ENCODE measurements at regions not wholly inside any gene's neighbourhood (a gene's known extent, or its start where the extent isn't known, plus 50 kb on each side); places are given as distances from the start of the nearest gene placed in this dataset.
"Not testable (repeated sequence)": the region's sequence is repeated elsewhere in the genome, so short reads cannot be mapped to it uniquely, and the experiment has no call there.

DNA sequence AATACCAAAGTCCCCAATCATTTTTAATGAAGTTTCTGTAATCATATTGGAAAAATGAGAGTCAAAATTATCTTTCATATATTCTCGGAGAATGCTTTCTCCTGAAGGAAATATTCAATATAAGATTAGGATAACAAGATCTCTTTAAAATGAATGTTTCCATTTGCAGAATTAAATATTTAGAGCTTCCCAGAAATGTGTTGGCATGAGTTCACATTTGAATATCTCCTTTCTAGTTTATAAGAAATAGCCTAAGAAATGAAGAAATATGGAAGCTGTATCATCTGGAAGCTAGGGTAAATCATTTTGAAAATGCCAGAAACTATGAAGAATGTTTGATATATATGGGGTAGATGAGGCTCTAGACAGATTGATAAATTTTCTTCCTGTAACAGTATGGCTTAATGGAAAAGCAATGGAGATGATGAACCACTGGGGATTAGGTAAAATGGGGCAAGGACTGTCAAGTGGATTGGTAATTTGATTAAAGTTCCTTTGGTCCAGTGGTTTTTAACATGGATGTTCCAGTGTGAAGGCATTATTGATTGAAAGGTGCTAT, 184.6 kb upstream of the ZNF804A start:
- H3K27ac Mint-ChIP-seq = no peak overlapping the region
- H3K4me3 ChIP-seq (ENCODE audit: low read length) = no peak overlapping the region
- ChIA-PET CTCF (no interaction called here), POLR2A (no interaction called here)
- no peak overlapping the region for H3K27ac ChIP-seq (ENCODE audit: low read depth, low read length)
- H3K36me3 Mint-ChIP-seq = no peaks in the 10 kb centered on the region
- intact Hi-C loops (cut with micrococcal nuclease) = no loop called here
- no peaks in the 10 kb centered on the region for H3K27me3 ChIP-seq (ENCODE audit: control insufficient read depth in 2 of 2, insufficient read depth in 2 of 2, low read length in 2 of 2)
- no peaks in the 10 kb centered on the region for H3K9me3 ChIP-seq (ENCODE audit: control insufficient read depth in 2 of 3, low read length in 3 of 3)
- no peaks in the 10 kb centered on the region for H3K4me1 Mint-ChIP-seq
- no peak overlapping the region for H3K4me3 Mint-ChIP-seq
- peaks cover 0 to 12% (median 0%) of the 10 kb centered on the region in 11 donors for H3K9me3 Mint-ChIP-seq
- ATAC-seq = no peak
- no peaks in the 10 kb centered on the region for H3K4me1 ChIP-seq (ENCODE audit: control insufficient read depth in 2 of 2, insufficient read depth in 2 of 2, low read length in 2 of 2)
- no peak for DNase-seq
- H3K36me3 ChIP-seq (ENCODE audit: control insufficient read depth in 2 of 3, insufficient read depth in 3 of 3, low read length in 3 of 3) = no peaks in the 10 kb centered on the region
- no peaks in the 10 kb centered on the region for H3K27me3 Mint-ChIP-seq

DNA sequence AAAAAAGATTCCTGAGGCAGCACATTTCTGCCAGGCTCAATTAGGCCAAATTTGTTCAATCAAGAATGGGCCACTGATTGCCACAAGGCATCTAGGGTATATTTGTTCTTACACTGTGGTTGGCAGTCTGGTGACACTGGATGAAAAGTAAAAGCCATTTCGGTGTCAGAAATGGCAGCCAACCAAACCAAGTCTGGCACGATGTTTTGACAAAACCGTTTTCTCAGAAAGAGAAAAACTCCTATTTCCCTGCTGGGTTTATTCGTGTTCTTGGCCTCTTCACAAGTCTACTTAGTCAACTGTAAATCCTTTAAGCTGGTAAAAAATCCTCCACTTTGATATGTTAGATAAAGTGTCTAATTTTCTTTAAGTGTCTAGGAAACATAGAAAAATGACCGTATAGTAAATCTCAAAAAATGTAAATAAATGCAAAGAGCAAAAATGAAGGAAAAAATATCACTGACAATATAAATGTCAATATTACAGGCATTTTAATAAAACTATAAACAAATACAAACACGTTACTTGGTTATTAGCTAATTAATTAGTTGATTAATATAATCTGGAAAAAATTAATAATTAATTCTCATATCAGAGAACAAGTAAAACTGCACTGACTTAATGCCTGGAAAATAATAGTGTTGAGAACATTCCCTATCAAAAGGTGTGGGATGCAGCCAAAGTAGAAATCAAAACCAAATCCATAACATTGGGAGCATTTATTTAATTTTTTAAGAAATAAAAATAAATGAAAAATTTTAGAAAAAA, 182.0 kb upstream of the ZNF804A start:
- peaks cover 0 to 5% (median 0%) of the 10 kb centered on the region in 11 donors for H3K9me3 Mint-ChIP-seq
- no peaks in the 10 kb centered on the region for H3K36me3 Mint-ChIP-seq
- Histone ChIP-seq H3K9me3 (ENCODE audit: control insufficient read depth in 2 of 3, low read length in 3 of 3) (no peaks in the 10 kb centered on the region), H3K27me3 (ENCODE audit: control insufficient read depth in 2 of 2, insufficient read depth in 2 of 2, low read length in 2 of 2) (no peaks in the 10 kb centered on the region), H3K36me3 (ENCODE audit: control insufficient read depth in 2 of 3, insufficient read depth in 3 of 3, low read length in 3 of 3) (no peaks in the 10 kb centered on the region), H3K27ac (ENCODE audit: low read depth, low read length) (no peak overlapping the region), H3K4me3 (ENCODE audit: low read length) (no peak overlapping the region), H3K4me1 (ENCODE audit: control insufficient read depth in 2 of 2, insufficient read depth in 2 of 2, low read length in 2 of 2) (no peaks in the 10 kb centered on the region)
- H3K27me3 Mint-ChIP-seq = no peaks in the 10 kb centered on the region
- ATAC-seq = no peak
- DNase-seq = no peak
- intact Hi-C loops (cut with micrococcal nuclease) = no loop called here
- no peak overlapping the region for H3K27ac Mint-ChIP-seq
- no peaks in the 10 kb centered on the region for H3K4me1 Mint-ChIP-seq
- no peak overlapping the region for H3K4me3 Mint-ChIP-seq
- ChIA-PET CTCF (no interaction called here), POLR2A (no interaction called here)

DNA sequence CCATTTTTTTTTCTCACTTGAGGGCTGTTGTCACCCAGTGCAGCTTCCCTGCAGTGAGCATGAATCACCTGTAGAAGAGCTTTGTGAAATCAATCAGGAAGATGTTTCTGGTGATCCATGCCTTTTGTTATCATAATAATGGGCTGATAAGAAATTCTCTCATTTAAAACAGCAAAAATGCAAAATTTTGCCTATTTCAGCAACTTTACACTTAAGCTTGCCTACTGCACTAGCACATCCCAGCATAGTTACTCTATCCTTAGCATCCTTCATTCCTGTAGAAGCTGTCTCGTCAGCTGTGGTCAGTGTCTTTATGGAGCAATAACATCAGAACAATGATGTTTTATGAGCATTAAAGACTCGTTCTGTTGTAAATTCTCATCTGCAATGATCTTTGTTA, 178.6 kb upstream of the ZNF804A start:
- intact Hi-C loops (cut with micrococcal nuclease) = no loop called here
- no peak overlapping the region for H3K27ac Mint-ChIP-seq

DNA sequence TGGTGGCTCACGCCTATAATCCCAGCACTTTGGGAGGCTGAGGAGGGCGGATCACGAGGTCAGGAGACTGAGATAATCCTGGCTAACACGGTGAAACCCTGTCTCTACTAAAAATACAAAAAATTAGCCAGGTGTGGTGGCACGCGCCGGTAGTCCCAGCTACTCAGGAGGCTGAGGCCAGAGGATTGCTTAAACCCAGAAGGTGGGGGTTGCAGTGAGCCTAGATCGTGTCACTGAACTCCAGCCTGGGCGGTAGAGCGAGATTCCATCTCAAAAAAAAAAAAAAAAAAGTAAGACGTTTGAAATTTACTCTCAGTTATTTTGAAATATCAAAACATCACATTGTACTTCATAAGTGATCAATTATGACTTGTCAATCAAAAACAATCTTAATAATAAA, 176.9 kb upstream of the ZNF804A start:
- H3K9me3 ChIP-seq (ENCODE audit: control insufficient read depth in 2 of 3, low read length in 3 of 3); H3K27me3 Mint-ChIP-seq; H3K4me1 ChIP-seq (ENCODE audit: control insufficient read depth in 2 of 2, insufficient read depth in 2 of 2, low read length in 2 of 2); H3K9me3 Mint-ChIP-seq; H3K4me3 ChIP-seq (ENCODE audit: low read length); ATAC-seq; H3K36me3 Mint-ChIP-seq; DNase-seq; H3K27ac Mint-ChIP-seq; intact Hi-C loops (cut with micrococcal nuclease); H3K4me1 Mint-ChIP-seq; POLR2A ChIA-PET; H3K27me3 ChIP-seq (ENCODE audit: control insufficient read depth in 2 of 2, insufficient read depth in 2 of 2, low read length in 2 of 2); H3K4me3 Mint-ChIP-seq; H3K27ac ChIP-seq (ENCODE audit: low read depth, low read length); H3K36me3 ChIP-seq (ENCODE audit: control insufficient read depth in 2 of 3, insufficient read depth in 3 of 3, low read length in 3 of 3): not testable (repeated sequence)
- CTCF ChIA-PET = interaction anchor here (0.7 kb wide), 1 partner anchor 312 kb away, joined by 3 read pairs; no protein-coding TSS in a partner anchor

More for the DNA sequence above, 178.6 kb upstream of the ZNF804A start:
- Mint-ChIP-seq H3K27me3 (no peaks in the 10 kb centered on the region), H3K4me3 (no peak overlapping the region), H3K36me3 (no peaks in the 10 kb centered on the region), H3K4me1 (no peaks in the 10 kb centered on the region), H3K9me3 (peaks cover 0 to 7% (median 1%) of the 10 kb centered on the region in 11 donors)
- Histone ChIP-seq H3K9me3 (ENCODE audit: control insufficient read depth in 2 of 3, low read length in 3 of 3) (no peaks in the 10 kb centered on the region), H3K4me3 (ENCODE audit: low read length) (no peak overlapping the region), H3K4me1 (ENCODE audit: control insufficient read depth in 2 of 2, insufficient read depth in 2 of 2, low read length in 2 of 2) (no peaks in the 10 kb centered on the region), H3K27ac (ENCODE audit: low read depth, low read length) (no peak overlapping the region), H3K27me3 (ENCODE audit: control insufficient read depth in 2 of 2, insufficient read depth in 2 of 2, low read length in 2 of 2) (no peaks in the 10 kb centered on the region), H3K36me3 (ENCODE audit: control insufficient read depth in 2 of 3, insufficient read depth in 3 of 3, low read length in 3 of 3) (no peaks in the 10 kb centered on the region)
- ATAC-seq = no peak
- ChIA-PET CTCF (no interaction called here), POLR2A (no interaction called here)
- no peak for DNase-seq

DNA sequence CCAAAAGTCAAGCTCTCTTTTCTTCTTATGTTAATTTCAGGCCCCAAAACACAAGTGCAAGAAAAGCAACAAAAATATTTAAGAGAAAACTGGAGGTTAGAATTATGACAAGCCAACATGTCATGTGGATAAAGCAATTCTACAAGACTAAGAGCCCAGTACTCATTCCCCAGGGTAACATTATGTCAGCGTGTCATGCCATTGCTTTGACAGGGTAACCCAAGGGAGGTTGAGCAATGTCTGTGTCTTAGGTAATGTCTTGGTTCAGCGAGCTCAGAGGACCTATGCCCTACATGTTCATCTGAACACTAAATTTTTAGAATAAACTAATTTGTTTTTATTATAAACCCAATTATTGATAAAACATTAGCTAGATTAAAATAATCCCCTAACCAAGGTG, 173.2 kb upstream of the ZNF804A start:
- H3K4me3 ChIP-seq (ENCODE audit: low read length) = no peak overlapping the region
- no peaks in the 10 kb centered on the region for H3K9me3 ChIP-seq (ENCODE audit: control insufficient read depth in 2 of 3, low read length in 3 of 3)
- intact Hi-C loops (cut with micrococcal nuclease) = no loop called here
- H3K9me3 Mint-ChIP-seq = peaks cover 0 to 7% (median 1%) of the 10 kb centered on the region in 11 donors
- no peaks in the 10 kb centered on the region for H3K27me3 ChIP-seq (ENCODE audit: control insufficient read depth in 2 of 2, insufficient read depth in 2 of 2, low read length in 2 of 2)
- H3K27ac ChIP-seq (ENCODE audit: low read depth, low read length) = no peak overlapping the region
- ATAC-seq = no peak
- CTCF ChIA-PET = no interaction called here
- no peaks in the 10 kb centered on the region for H3K4me1 Mint-ChIP-seq
- H3K27ac Mint-ChIP-seq = no peak overlapping the region
- H3K4me1 ChIP-seq (ENCODE audit: control insufficient read depth in 2 of 2, insufficient read depth in 2 of 2, low read length in 2 of 2) = no peaks in the 10 kb centered on the region
- H3K36me3 ChIP-seq (ENCODE audit: control insufficient read depth in 2 of 3, insufficient read depth in 3 of 3, low read length in 3 of 3) = no peaks in the 10 kb centered on the region
- no peaks in the 10 kb centered on the region for H3K36me3 Mint-ChIP-seq
- no peak for DNase-seq
- no peak overlapping the region for H3K4me3 Mint-ChIP-seq
- POLR2A ChIA-PET = no interaction called here
- H3K27me3 Mint-ChIP-seq = no peaks in the 10 kb centered on the region

DNA sequence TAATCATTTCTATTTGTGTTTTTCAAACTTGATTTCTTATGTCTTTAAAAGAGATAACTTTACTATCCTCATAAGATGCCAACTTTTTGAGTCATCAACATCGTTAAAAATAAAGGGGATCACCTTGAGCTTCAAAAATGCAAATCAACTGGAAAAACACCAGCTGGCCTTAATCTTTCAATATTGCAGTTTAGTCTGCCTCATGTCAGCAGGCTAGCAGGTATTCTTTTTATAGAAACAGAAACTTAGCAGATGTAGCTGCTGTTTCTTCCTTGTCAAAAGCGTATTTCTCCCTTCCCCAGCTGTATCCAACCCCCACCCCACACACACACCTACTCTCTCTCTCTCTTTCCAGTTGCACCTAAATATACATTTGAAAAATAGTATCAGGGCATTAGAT, 154.1 kb upstream of the ZNF804A start:
- DNase-seq (no peak), ATAC-seq (no peak)
- ChIA-PET POLR2A (no interaction called here), CTCF (no interaction called here)
- no peak overlapping the region for H3K27ac Mint-ChIP-seq
- no peaks in the 10 kb centered on the region for H3K4me1 ChIP-seq (ENCODE audit: control insufficient read depth in 2 of 2, insufficient read depth in 2 of 2, low read length in 2 of 2)
- peaks cover 0 to 7% (median 0%) of the 10 kb centered on the region in 11 donors for H3K9me3 Mint-ChIP-seq
- intact Hi-C loops (cut with micrococcal nuclease) = loop anchor here in 1 of 2 donors (5.0 kb wide), 1 partner anchor 112 kb away; no protein-coding TSS in a partner anchor
- no peak overlapping the region for H3K4me3 ChIP-seq (ENCODE audit: low read length)
- no peaks in the 10 kb centered on the region for H3K4me1 Mint-ChIP-seq
- peaks cover 0 to 4% (median 0%) of the 10 kb centered on the region in 3 experiments for H3K9me3 ChIP-seq (ENCODE audit: control insufficient read depth in 2 of 3, low read length in 3 of 3)
- no peaks in the 10 kb centered on the region for H3K36me3 Mint-ChIP-seq
- no peak overlapping the region for H3K27ac ChIP-seq (ENCODE audit: low read depth, low read length)
- H3K27me3 Mint-ChIP-seq = no peaks in the 10 kb centered on the region
- no peaks in the 10 kb centered on the region for H3K27me3 ChIP-seq (ENCODE audit: control insufficient read depth in 2 of 2, insufficient read depth in 2 of 2, low read length in 2 of 2)
- H3K36me3 ChIP-seq (ENCODE audit: control insufficient read depth in 2 of 3, insufficient read depth in 3 of 3, low read length in 3 of 3) = no peaks in the 10 kb centered on the region
- H3K4me3 Mint-ChIP-seq = no peak overlapping the region

DNA sequence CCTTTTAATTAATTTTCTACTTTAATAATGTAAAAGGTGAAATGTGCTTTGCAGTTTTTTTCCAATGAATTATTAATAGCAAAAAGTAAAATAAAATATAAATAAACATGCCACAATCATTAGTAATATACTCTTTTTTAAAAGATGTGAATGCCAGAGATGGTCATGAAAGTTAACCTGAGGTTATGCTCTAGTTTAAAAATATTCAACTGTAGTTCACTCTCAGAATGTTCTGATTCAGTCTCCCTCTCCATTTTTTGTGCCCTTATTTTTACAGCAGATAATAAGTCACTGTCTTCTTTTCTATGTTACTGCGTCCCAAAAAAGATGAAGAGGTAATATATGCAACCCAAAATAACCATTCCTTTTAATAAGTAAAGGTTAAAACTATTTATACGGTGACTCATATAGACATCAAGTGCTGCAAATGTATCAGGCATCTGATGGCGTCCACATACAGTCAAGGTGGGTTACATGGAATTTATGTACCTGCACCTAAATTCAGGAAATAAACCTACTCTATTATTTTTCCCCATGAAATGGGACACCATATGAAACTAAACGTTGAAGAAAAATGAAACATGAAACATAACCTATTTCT, 153.6 kb upstream of the ZNF804A start:
- H3K9me3 Mint-ChIP-seq = peaks cover 0 to 8% (median 0%) of the 10 kb centered on the region in 11 donors
- ChIA-PET CTCF (no interaction called here), POLR2A (no interaction called here)
- no peaks in the 10 kb centered on the region for H3K36me3 Mint-ChIP-seq
- H3K4me3 Mint-ChIP-seq = no peak overlapping the region
- Histone ChIP-seq H3K36me3 (ENCODE audit: control insufficient read depth in 2 of 3, insufficient read depth in 3 of 3, low read length in 3 of 3) (no peaks in the 10 kb centered on the region), H3K9me3 (ENCODE audit: control insufficient read depth in 2 of 3, low read length in 3 of 3) (peaks cover 0 to 4% (median 0%) of the 10 kb centered on the region in 3 experiments), H3K27ac (ENCODE audit: low read depth, low read length) (no peak overlapping the region), H3K4me1 (ENCODE audit: control insufficient read depth in 2 of 2, insufficient read depth in 2 of 2, low read length in 2 of 2) (no peaks in the 10 kb centered on the region), H3K4me3 (ENCODE audit: low read length) (no peak overlapping the region), H3K27me3 (ENCODE audit: control insufficient read depth in 2 of 2, insufficient read depth in 2 of 2, low read length in 2 of 2) (no peaks in the 10 kb centered on the region)
- H3K27ac Mint-ChIP-seq = no peak overlapping the region
- no peaks in the 10 kb centered on the region for H3K4me1 Mint-ChIP-seq
- ATAC-seq = no peak
- no peaks in the 10 kb centered on the region for H3K27me3 Mint-ChIP-seq
- no peak for DNase-seq
- intact Hi-C loops (cut with micrococcal nuclease) = loop anchor here in 1 of 2 donors (5.0 kb wide), 1 partner anchor 112 kb away; no protein-coding TSS in a partner anchor

All from naive thymus-derived CD4-positive, alpha-beta T cell (primary cell).